A549 (cell line): ENCODE measurements at regions not wholly inside any gene's neighbourhood (a gene's known extent, or its start where the extent isn't known, plus 50 kb on each side); places are given as distances from the start of the nearest gene placed in this dataset.

ENCODE experiments used
- CEBPB ChIP-seq, 2 experiments: fragments of >200 bp in 1 of 2; sonication (Bioruptor Twin) in 1 of 2; formaldehyde crosslinking in 1 of 2; IDR thresholded peaks; 2 replicates each; pipeline ENCODE4 v1.6.1; 2012 to 2016
- CHD2 ChIP-seq: fragments of 150-350 bp; IDR thresholded peaks from 2 replicates; pipeline ENCODE4 v1.6.1; 2014; ENCODE audit warnings: low read length; ENCODE audit not compliant: partially characterized antibody
- CTCF ChIP-seq: fragments of >200 bp; sonication (Bioruptor Twin); formaldehyde crosslinking; IDR thresholded peaks from 3 replicates; pipeline ENCODE4 v1.5.1; 2016
- EP300 ChIP-seq, 2 experiments: fragments of >200 bp; sonication (Bioruptor Twin); formaldehyde crosslinking; IDR thresholded peaks; 2 replicates in 1 of 2; 3 replicates in 1 of 2; pipeline ENCODE4 v1.6.1; 2016 to 2017
- KDM1A ChIP-seq: fragments of 200-600 bp; sonication (generic); IDR thresholded peaks from 2 replicates; pipeline ENCODE4 v1.6.1; 2016; ENCODE audit warnings: low read depth, mild to moderate bottlenecking
- MAZ ChIP-seq: fragments of 150-350 bp; IDR thresholded peaks from 2 replicates; pipeline ENCODE4 v1.6.1; 2014; ENCODE audit warnings: antibody characterized with exemption, low read depth, low read length, borderline replicate concordance
- POLR2A ChIP-seq: IDR thresholded peaks from 2 replicates; pipeline ENCODE4 v1.6.1; 2012; ENCODE audit warnings: mild to moderate bottlenecking, low read length
- POLR2AphosphoS2 ChIP-seq: conservative IDR thresholded peaks from 2 replicates; pipeline ENCODE4 v1.6.1; 2012; ENCODE audit warnings: low read length, improper control_type of control experiment, inconsistent platforms
- REST ChIP-seq: fragments of 200-600 bp; sonication (generic); IDR thresholded peaks from 2 replicates; pipeline ENCODE4 v1.6.1; 2016; ENCODE audit warnings: antibody characterized with exemption, mild to moderate bottlenecking, moderate library complexity

- TF ChIP-seq EP300 (IDR thresholded peaks at IDR 0.05) (no peak), CTCF (no peak), POLR2A (no peak), REST (no peak), POLR2AphosphoS2 (no peak), CHD2 (no peak), MAZ (no peak), CEBPB (IDR thresholded peaks at IDR 0.05) (no peak), KDM1A (no peak)
Measured at GRCh38 chr4:20376070-20376469, 124.4 kb downstream of the SLIT2 start.
